Ovary (tissue), 3 donors: ENCODE measurements at regions not wholly inside any gene's neighbourhood (a gene's known extent, or its start where the extent isn't known, plus 50 kb on each side); places are given as distances from the start of the nearest gene placed in this dataset.
"Not testable (repeated sequence)": the region's sequence is repeated elsewhere in the genome, so short reads cannot be mapped to it uniquely, and the experiment has no call there.

Experiments used
- EP300 ChIP-seq: sonication (generic); formaldehyde crosslinking; IDR thresholded peaks from one replicate; pipeline ENCODE4 v1.6.1; 2017; ENCODE audit warnings: antibody characterized with exemption
- POLR2A ChIP-seq: fragments of 450-650 bp; IDR thresholded peaks from one replicate; pipeline ENCODE4 v1.6.1; 2017; ENCODE audit warnings: antibody characterized with exemption, mild to moderate bottlenecking, moderate library complexity
- TF ChIP-seq, protein P1 (sequence below), 3 donors: fragments of 450-650 bp in 2 of 3; fragments of 200-600 bp in 1 of 3; IDR thresholded peaks; one replicate each; pipeline versions ENCODE4 v1.5.1 to v1.8.0; 2016 to 2022; ENCODE audit warnings: antibody characterized with exemption in 3 of 3, mild to moderate bottlenecking in 1 of 3
- donor health status: DM: no; HTN: no; CAD: no.

DNA sequence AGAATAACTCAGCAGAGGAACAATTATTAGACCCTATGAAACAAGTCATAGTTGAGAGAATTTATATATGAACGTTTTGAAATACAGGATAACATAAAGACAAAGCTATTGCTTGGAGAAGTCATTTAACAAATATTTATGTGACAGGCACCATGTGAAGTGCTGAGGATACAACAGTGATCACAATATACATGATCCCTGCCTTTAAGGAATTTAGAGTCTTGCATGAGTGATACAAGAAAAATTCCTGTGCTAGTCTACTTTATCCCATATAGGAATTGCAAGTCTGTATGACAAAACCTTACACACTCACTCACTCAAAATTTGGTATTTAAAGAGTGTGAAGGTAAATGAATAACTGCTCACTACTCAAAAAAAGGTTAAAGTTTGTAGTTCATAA, 94.5 kb upstream of the NOTCH2NLA start:
- TF ChIP-seq, protein P1, sequence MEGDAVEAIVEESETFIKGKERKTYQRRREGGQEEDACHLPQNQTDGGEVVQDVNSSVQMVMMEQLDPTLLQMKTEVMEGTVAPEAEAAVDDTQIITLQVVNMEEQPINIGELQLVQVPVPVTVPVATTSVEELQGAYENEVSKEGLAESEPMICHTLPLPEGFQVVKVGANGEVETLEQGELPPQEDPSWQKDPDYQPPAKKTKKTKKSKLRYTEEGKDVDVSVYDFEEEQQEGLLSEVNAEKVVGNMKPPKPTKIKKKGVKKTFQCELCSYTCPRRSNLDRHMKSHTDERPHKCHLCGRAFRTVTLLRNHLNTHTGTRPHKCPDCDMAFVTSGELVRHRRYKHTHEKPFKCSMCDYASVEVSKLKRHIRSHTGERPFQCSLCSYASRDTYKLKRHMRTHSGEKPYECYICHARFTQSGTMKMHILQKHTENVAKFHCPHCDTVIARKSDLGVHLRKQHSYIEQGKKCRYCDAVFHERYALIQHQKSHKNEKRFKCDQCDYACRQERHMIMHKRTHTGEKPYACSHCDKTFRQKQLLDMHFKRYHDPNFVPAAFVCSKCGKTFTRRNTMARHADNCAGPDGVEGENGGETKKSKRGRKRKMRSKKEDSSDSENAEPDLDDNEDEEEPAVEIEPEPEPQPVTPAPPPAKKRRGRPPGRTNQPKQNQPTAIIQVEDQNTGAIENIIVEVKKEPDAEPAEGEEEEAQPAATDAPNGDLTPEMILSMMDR (IDR thresholded peaks at IDR 0.05): not testable (repeated sequence)
- TF ChIP-seq POLR2A, EP300: not testable (repeated sequence)
